ELF-1 (cell line): ENCODE measurements at regions not wholly inside any gene's neighbourhood (a gene's known extent, or its start where the extent isn't known, plus 50 kb on each side); places are given as distances from the start of the nearest gene placed in this dataset.

Source experiments
- DNase-seq: peaks from one replicate; pipeline ENCODE4 v3.0.0-alpha.2; 2016; ENCODE audit warnings: low read depth, low spot score

GRCh38 chr7:41536122-41536872 lies 166.6 kb downstream of the INHBA start:
- DNase-seq = no peak

GRCh38 chr7:41529831-41530230 lies 173.1 kb downstream of the INHBA start:
- DNase-seq = no peak

- DNase-seq = no peak
Measured at GRCh38 chr7:41524876-41525275, 178.0 kb downstream of the INHBA start.

- DNase-seq = no peak
Measured at GRCh38 chr7:41520445-41520844, 182.4 kb downstream of the INHBA start.

GRCh38 chr7:41517771-41518170 lies 185.1 kb downstream of the INHBA start:
- DNase-seq = no peak

GRCh38 chr7:41508755-41509154 lies 194.1 kb downstream of the INHBA start:
- DNase-seq = no peak

GRCh38 chr7:41507686-41508268 lies 195.1 kb downstream of the INHBA start:
- no peak for DNase-seq

GRCh38 chr7:41504214-41504980 lies 198.5 kb downstream of the INHBA start:
- no peak for DNase-seq

GRCh38 chr7:41503438-41503837 lies 199.5 kb downstream of the INHBA start:
- no peak for DNase-seq

GRCh38 chr7:41501466-41501865 lies 201.4 kb downstream of the INHBA start:
- no peak for DNase-seq

GRCh38 chr7:41501006-41501405 lies 201.9 kb downstream of the INHBA start:
- no peak for DNase-seq

- DNase-seq = no peak
Measured at GRCh38 chr7:41492603-41493002, 210.3 kb downstream of the INHBA start.

GRCh38 chr7:41491883-41492471 lies 210.9 kb downstream of the INHBA start:
- DNase-seq = no peak

- DNase-seq = no peak
Measured at GRCh38 chr7:41491308-41491707, 211.6 kb downstream of the INHBA start.

GRCh38 chr7:41489885-41490284 lies 213.0 kb downstream of the INHBA start:
- no peak for DNase-seq

- DNase-seq = no peak
Measured at GRCh38 chr7:41487229-41487940, 215.5 kb downstream of the INHBA start.

GRCh38 chr7:41481353-41481752 lies 221.5 kb downstream of the INHBA start:
- DNase-seq = no peak

- no peak for DNase-seq
Measured at GRCh38 chr7:41478187-41478586, 224.7 kb downstream of the INHBA start.

GRCh38 chr7:41476460-41476803 lies 226.5 kb downstream of the INHBA start:
- DNase-seq = no peak

GRCh38 chr7:41475801-41476459 lies 227.0 kb downstream of the INHBA start:
- no peak for DNase-seq

GRCh38 chr7:41472427-41473125 lies 230.3 kb downstream of the INHBA start:
- no peak for DNase-seq
